ENCODE measurements at regions not wholly inside any gene's neighbourhood (a gene's known extent, or its start where the extent isn't known, plus 50 kb on each side); places are given as distances from the start of the nearest gene placed in this dataset.

DNA sequence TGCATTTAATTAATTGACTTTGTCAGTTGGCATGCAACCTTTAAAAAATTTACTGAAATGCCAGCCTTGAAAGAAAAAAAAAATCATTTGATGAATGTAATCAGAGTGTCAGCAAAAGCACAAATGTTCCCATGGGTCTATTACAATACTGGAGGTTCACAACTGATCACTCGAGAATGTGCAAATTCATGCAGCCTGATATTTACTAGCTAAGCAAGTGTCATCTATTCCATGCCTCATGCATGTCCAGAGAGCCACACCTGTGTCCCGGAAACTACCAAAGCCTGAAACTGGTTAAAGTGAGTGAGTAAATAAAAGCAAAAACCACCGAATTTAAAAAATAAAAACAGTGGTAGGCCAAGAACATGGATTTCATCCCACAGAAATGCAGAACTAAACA is 415.3 kb upstream of the ID2 start:
- no peaks in the 10 kb centered on the region for H3K4me1 ChIP-seq
- no peak overlapping the region for H3K4me3 ChIP-seq
- TF ChIP-seq, protein P1, sequence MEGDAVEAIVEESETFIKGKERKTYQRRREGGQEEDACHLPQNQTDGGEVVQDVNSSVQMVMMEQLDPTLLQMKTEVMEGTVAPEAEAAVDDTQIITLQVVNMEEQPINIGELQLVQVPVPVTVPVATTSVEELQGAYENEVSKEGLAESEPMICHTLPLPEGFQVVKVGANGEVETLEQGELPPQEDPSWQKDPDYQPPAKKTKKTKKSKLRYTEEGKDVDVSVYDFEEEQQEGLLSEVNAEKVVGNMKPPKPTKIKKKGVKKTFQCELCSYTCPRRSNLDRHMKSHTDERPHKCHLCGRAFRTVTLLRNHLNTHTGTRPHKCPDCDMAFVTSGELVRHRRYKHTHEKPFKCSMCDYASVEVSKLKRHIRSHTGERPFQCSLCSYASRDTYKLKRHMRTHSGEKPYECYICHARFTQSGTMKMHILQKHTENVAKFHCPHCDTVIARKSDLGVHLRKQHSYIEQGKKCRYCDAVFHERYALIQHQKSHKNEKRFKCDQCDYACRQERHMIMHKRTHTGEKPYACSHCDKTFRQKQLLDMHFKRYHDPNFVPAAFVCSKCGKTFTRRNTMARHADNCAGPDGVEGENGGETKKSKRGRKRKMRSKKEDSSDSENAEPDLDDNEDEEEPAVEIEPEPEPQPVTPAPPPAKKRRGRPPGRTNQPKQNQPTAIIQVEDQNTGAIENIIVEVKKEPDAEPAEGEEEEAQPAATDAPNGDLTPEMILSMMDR (IDR thresholded peaks at IDR 0.05), result no peak
- no peak for TF ChIP-seq POLR2A (IDR thresholded peaks at IDR 0.05)
- H3K36me3 ChIP-seq, result no peaks in the 10 kb centered on the region
- intact Hi-C loops (cut with DNase I; ENCODE audit: low total_unique reads), result no loop called here
- H3K9me3 ChIP-seq, result no peaks in the 10 kb centered on the region
- H3K27ac ChIP-seq, result no peak overlapping the region
- no peak for DNase-seq
- no peaks in the 10 kb centered on the region for H3K27me3 ChIP-seq

DNA sequence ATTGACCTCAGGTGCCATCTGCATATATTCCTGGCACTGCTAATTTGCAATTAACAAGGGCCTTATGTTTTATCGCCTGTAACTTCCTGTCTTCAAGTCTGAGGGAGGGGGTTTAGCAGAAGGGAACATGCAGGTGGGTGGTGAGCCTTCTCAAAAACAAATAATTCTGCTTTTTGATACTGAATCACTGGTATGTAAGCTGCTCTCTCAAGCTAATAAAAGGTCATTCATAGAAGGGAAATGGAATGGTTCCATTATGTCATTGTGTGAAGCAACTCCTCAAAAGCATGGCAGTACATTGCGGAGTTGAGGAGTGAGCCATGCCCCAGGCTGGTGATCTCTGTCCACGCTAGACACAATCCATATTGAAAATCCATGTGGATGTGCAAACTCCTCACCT is 414.8 kb upstream of the ID2 start:
- no peaks in the 10 kb centered on the region for H3K36me3 ChIP-seq
- no peaks in the 10 kb centered on the region for H3K4me1 ChIP-seq
- DNase-seq, result no peak
- intact Hi-C loops (cut with DNase I; ENCODE audit: low total_unique reads), result no loop called here
- H3K27me3 ChIP-seq, result no peaks in the 10 kb centered on the region
- H3K4me3 ChIP-seq, result no peak overlapping the region
- no peak for TF ChIP-seq POLR2A (IDR thresholded peaks at IDR 0.05)
- TF ChIP-seq, protein P1 (IDR thresholded peaks at IDR 0.05), result no peak
- no peaks in the 10 kb centered on the region for H3K9me3 ChIP-seq
- H3K27ac ChIP-seq, result no peak overlapping the region

DNA sequence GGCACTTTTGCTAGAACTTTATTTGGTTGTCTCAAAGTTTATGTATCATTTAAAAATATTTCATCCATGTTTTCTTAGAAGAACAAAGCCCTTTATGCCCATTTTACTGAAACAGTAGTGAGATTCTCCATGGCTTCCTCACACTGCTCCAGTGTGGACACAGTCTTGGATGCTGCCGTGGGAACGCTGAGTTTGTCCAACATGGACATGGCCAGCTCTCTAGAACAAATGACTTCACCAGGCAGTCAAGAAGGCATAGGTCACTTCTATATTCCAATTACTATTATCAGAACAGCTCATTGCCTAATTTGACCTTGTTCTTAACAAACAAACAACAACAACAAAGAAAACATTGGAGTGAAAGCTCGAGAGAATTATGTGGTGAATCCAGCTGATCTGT is 414.1 kb upstream of the ID2 start:
- Histone ChIP-seq H3K27me3 (no peaks in the 10 kb centered on the region), H3K36me3 (no peaks in the 10 kb centered on the region), H3K4me1 (no peaks in the 10 kb centered on the region), H3K4me3 (no peak overlapping the region), H3K9me3 (no peaks in the 10 kb centered on the region), H3K27ac (no peak overlapping the region)
- TF ChIP-seq POLR2A (IDR thresholded peaks at IDR 0.05), result no peak
- TF ChIP-seq, protein P1 (IDR thresholded peaks at IDR 0.05), result no peak
- no peak for DNase-seq
- intact Hi-C loops (cut with DNase I; ENCODE audit: low total_unique reads), result no loop called here

DNA sequence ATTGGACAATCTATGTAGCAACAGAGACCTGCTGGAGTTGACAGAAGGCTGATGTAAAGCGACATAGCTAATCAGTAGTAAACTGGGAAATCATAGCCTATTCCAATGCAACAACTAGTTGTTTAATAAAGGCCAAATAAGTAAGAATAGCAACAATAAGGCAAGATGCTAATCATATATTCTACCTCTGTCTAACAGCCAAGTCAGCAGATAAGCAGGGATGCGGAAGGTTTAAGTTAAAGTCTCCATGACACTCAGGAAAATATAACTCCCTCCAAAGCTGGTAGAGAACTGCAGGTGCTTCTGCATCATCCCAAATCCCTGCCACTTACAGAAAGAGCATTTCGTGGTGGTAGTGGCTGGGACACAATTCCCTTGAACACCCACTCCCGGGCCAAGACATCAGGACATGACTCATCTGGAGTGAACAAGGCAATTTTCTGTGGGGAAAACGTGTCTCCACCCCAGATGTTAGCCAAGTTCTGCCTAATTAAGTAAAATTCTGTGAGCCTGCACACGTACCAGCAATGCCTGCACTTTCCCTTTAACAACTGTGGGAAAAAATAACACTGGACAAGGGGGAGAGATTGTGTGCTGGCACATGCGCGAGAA is 413.6 kb upstream of the ID2 start:
- Histone ChIP-seq H3K27me3 (no peaks in the 10 kb centered on the region), H3K9me3 (no peaks in the 10 kb centered on the region), H3K4me1 (no peaks in the 10 kb centered on the region), H3K27ac (no peak overlapping the region), H3K36me3 (no peaks in the 10 kb centered on the region), H3K4me3 (no peak overlapping the region)
- DNase-seq, result no peak
- intact Hi-C loops (cut with DNase I; ENCODE audit: low total_unique reads), result no loop called here
- no peak for TF ChIP-seq POLR2A (IDR thresholded peaks at IDR 0.05)
- TF ChIP-seq, protein P1 (IDR thresholded peaks at IDR 0.05), result no peak

DNA sequence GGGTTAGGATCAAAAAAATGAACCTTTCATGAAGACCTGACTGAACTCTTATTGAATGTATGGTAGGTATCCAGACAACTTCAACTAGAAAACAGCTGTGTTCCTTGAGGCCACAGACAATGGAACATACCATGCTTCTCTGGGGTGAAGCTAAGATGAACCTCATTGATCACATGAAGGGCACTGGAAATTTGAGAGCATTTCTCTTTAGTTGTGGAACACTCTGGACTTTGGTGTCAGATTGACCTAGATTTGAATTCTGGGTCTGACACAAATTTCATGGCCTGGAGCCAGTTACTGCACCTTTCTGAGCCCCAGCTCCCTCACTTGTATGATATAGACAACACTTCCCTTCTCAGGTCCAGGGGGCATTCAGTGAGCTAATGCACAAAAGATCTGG is 411.2 kb upstream of the ID2 start:
- Histone ChIP-seq H3K27me3 (no peaks in the 10 kb centered on the region), H3K4me3 (no peak overlapping the region), H3K27ac (no peak overlapping the region), H3K4me1 (no peaks in the 10 kb centered on the region), H3K9me3 (no peaks in the 10 kb centered on the region), H3K36me3 (no peaks in the 10 kb centered on the region)
- DNase-seq, result no peak
- TF ChIP-seq, protein P1 (IDR thresholded peaks at IDR 0.05), result no peak
- no peak for TF ChIP-seq POLR2A (IDR thresholded peaks at IDR 0.05)
- intact Hi-C loops (cut with DNase I; ENCODE audit: low total_unique reads), result no loop called here
